ENCODE measurements at regions not wholly inside any gene's neighbourhood (a gene's known extent, or its start where the extent isn't known, plus 50 kb on each side); places are given as distances from the start of the nearest gene placed in this dataset.

DNA sequence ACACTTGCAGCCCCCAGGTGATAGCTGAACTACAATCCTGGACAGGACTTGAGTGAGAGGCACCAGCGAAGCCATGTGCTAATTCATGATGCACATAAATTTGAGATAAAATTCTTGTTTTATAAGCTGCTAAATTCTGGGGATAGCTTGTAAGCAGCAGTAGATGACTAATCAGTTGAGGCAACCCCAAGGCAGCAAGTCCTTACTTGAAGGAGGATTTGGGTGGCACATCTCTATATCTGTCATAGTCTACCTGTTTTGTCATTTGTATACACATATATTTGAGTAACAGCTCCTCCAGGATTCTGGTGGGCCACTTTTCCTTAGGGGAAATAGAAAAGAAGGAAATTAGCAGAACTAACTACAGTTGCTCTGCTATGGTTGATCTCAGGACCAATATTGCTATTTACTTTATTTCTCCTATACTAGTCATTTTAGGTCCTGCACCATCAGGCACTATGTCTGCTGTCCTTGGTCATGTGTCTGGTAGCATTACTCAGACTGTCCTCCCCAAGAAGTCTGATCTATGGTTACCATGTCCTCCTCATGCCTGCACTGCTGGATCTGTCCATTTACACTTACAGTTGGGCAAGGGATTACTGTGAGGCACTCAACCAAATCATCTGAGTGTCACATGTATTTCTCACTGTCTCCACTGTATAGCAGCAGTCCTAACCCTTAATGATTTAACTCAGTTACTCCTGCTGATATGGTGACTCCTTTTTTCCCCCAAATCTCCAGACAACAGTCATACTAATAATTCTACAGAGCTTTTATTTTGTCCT, 436.0 kb upstream of the CWC22 start:
- no peak overlapping the region for H4K5ac ChIP-seq (ENCODE audit: low read depth, low read length)
- POLR2A ChIA-PET (ENCODE audit: unreplicated experiment): no interaction called here
- in situ Hi-C loops (cut with MboI; ENCODE audit: low sequenced_read_pairs): no loop called here
- no peak overlapping the region for H2BK120ac ChIP-seq (ENCODE audit: low read depth, low read length)
- intact Hi-C loops (cut with micrococcal nuclease): no loop called here
- H3K56ac ChIP-seq (ENCODE audit: extremely low read depth, insufficient read depth, low read length): no peak overlapping the region
- H3K4ac ChIP-seq (ENCODE audit: low read depth, low read length): no peak overlapping the region
- H3K23ac ChIP-seq (ENCODE audit: low read depth, low read length): no peak overlapping the region
- no peak overlapping the region for H2AK5ac ChIP-seq (ENCODE audit: low read depth, low read length)
- H3K4me1 ChIP-seq (ENCODE audit: control insufficient read depth, insufficient read depth, low read length): no peaks in the 10 kb centered on the region
- no peak overlapping the region for H2BK15ac ChIP-seq (ENCODE audit: low read depth, low read length)
- H3K9me3 ChIP-seq (ENCODE audit: control insufficient read depth, insufficient read depth, low read length): no peaks in the 10 kb centered on the region
- WGBS, 2 experiments (ENCODE audit: extremely low coverage in 2 of 2, insufficient read length in 1 of 2): no CpG with 5 or more reads among the region's 1 CpG
- H3K9me1 ChIP-seq (ENCODE audit: insufficient read depth, low read length): no peaks in the 10 kb centered on the region
- BruUV-seq (replicated peaks): no TSS peak
- no peak overlapping the region for H3K9ac ChIP-seq (ENCODE audit: low read depth, low read length)
- no peak overlapping the region for H4K8ac ChIP-seq (ENCODE audit: low read depth in 2 of 2, low read length in 2 of 2)
- no peak overlapping the region for H2AK9ac ChIP-seq (replicated peaks; ENCODE audit: low read depth, low read length, poor library complexity)
- no peak overlapping the region for H4K91ac ChIP-seq (ENCODE audit: insufficient read depth, low read depth, low read length)
- H2AFZ ChIP-seq (replicated peaks; ENCODE audit: low read length, poor library complexity): no peak overlapping the region
- no peak overlapping the region for H3K27ac ChIP-seq (ENCODE audit: insufficient read depth, low read length)
- H2BK20ac ChIP-seq (ENCODE audit: low read depth, low read length): no peak overlapping the region
- no peak overlapping the region for H3K14ac ChIP-seq (replicated peaks; ENCODE audit: low read depth, low read length)
- no peak overlapping the region for H3K4me3 ChIP-seq (ENCODE audit: insufficient read depth, low read depth, low read length)
- no peaks in the 10 kb centered on the region for H3K27me3 ChIP-seq (ENCODE audit: control insufficient read depth, insufficient read depth, low read length)
- no peaks in the 10 kb centered on the region for H4K20me1 ChIP-seq (ENCODE audit: insufficient read depth, low read length)
- no peak overlapping the region for H2BK5ac ChIP-seq (ENCODE audit: low read depth, low read length, poor library complexity, severe bottlenecking)
- no peak overlapping the region for H3K18ac ChIP-seq (ENCODE audit: low read depth, low read length)
- H3K4me2 ChIP-seq (ENCODE audit: low read depth, low read length): no peak overlapping the region
- TF ChIP-seq, protein P1, sequence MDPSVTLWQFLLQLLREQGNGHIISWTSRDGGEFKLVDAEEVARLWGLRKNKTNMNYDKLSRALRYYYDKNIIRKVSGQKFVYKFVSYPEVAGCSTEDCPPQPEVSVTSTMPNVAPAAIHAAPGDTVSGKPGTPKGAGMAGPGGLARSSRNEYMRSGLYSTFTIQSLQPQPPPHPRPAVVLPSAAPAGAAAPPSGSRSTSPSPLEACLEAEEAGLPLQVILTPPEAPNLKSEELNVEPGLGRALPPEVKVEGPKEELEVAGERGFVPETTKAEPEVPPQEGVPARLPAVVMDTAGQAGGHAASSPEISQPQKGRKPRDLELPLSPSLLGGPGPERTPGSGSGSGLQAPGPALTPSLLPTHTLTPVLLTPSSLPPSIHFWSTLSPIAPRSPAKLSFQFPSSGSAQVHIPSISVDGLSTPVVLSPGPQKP (IDR thresholded peaks at IDR 0.05; ENCODE audit: borderline replicate concordance, low read depth, low read length): no peak
- TF ChIP-seq RAD21 (IDR thresholded peaks at IDR 0.05; ENCODE audit: low read length): no peak
- no peak for TF ChIP-seq MAFK (IDR thresholded peaks at IDR 0.05; ENCODE audit: low read depth, low read length)
- TF ChIP-seq FOS (IDR thresholded peaks at IDR 0.05; ENCODE audit: low read depth, low read length): no peak
- no peak for TF ChIP-seq CHD1 (IDR thresholded peaks at IDR 0.05; ENCODE audit: low read depth, low read length)
- TF ChIP-seq CTCF (conservative IDR thresholded peaks at IDR 0.05; ENCODE audit: low read depth, low read length): no peak
- no peak for TF ChIP-seq SMC3 (IDR thresholded peaks at IDR 0.05; ENCODE audit: low read depth, low read length)
- no peak for TF ChIP-seq POLR2A (IDR thresholded peaks at IDR 0.05; ENCODE audit: low read depth, low read length)
- TF ChIP-seq USF2 (IDR thresholded peaks at IDR 0.05; ENCODE audit: low read depth, low read length): no peak
- no peak for TF ChIP-seq CEBPB (IDR thresholded peaks at IDR 0.05; ENCODE audit: low read depth, low read length)
- TF ChIP-seq RCOR1 (IDR thresholded peaks at IDR 0.05; ENCODE audit: insufficient replicate concordance, low read length): no peak
- dilution Hi-C loops (cut with HindIII; ENCODE audit: low sequenced_read_pairs, unreplicated experiment): no loop called here
- H3K79me1 ChIP-seq (ENCODE audit: low read depth in 1 of 2, low read length in 2 of 2): no peaks in the 10 kb centered on the region
- ATAC-seq (ENCODE audit: low read depth): no peak
- DNase-seq: no peak
- no peaks in the 10 kb centered on the region for H3K36me3 ChIP-seq (ENCODE audit: control insufficient read depth, insufficient read depth, low read length)
- CTCF ChIA-PET: no interaction called here
